ENCODE measurements at regions not wholly inside any gene's neighbourhood (a gene's known extent, or its start where the extent isn't known, plus 50 kb on each side); places are given as distances from the start of the nearest gene placed in this dataset.

DNA sequence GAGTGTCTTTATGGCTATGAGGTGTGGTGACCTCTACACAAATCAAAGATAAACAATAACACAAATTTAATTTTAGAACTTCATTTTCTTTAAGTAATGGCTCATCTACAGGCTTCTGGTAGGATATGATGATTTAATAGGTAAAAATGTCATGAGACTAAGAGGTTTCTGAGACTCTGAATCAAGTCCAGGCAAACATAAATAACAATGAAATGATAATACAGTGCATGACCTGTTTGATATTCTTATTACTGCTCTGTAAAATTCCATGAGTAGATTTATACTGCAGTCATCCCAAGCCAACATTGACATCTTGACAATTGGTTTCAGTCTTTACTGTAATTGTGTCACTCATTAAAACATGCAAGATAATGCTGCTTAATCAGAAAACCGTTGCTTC, 936.8 kb downstream of the MCTP2 start:
- TF ChIP-seq POLR2AphosphoS5 (IDR thresholded peaks at IDR 0.05) = no peak
- TF ChIP-seq POLR2A (IDR thresholded peaks at IDR 0.05) = no peak
- TF ChIP-seq, protein P1, sequence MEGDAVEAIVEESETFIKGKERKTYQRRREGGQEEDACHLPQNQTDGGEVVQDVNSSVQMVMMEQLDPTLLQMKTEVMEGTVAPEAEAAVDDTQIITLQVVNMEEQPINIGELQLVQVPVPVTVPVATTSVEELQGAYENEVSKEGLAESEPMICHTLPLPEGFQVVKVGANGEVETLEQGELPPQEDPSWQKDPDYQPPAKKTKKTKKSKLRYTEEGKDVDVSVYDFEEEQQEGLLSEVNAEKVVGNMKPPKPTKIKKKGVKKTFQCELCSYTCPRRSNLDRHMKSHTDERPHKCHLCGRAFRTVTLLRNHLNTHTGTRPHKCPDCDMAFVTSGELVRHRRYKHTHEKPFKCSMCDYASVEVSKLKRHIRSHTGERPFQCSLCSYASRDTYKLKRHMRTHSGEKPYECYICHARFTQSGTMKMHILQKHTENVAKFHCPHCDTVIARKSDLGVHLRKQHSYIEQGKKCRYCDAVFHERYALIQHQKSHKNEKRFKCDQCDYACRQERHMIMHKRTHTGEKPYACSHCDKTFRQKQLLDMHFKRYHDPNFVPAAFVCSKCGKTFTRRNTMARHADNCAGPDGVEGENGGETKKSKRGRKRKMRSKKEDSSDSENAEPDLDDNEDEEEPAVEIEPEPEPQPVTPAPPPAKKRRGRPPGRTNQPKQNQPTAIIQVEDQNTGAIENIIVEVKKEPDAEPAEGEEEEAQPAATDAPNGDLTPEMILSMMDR (IDR thresholded peaks at IDR 0.05) = no peak
